ENCODE measurements at regions not wholly inside any gene's neighbourhood (a gene's known extent, or its start where the extent isn't known, plus 50 kb on each side); places are given as distances from the start of the nearest gene placed in this dataset.

DNA sequence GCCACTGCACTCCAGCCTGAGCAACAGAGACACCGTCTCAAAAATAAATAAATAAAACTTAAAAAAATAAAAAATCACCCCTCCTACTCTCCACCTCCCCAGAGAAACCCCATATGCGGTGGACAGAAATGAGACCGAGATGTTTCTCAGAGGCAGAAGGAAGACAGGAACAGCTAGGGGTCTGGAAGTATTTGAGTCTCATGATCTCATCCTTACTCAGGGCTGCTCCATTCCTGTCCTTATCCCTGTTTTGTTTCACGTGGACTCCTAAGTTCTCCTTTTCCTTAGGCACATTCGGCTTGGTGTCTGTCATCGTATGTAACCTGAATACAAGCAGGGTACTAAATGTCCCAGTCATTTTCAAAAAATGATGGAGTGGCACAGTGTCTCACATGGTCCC, 76.1 kb downstream of the C9orf50 start (continued):
- TF ChIP-seq, protein P1, sequence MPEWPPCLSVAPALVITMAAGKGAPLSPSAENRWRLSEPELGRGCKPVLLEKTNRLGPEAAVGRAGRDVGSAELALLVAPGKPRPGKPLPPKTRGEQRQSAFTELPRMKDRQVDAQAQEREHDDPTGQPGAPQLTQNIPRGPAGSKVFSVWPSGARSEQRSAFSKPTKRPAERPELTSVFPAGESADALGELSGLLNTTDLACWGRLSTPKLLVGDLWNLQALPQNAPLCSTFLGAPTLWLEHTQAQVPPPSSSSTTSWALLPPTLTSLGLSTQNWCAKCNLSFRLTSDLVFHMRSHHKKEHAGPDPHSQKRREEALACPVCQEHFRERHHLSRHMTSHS (tag by site-specific recombination; IDR thresholded peaks at IDR 0.05), result no peak
- no peak for TF ChIP-seq ZNF571 (tag by site-specific recombination; IDR thresholded peaks at IDR 0.05)

DNA sequence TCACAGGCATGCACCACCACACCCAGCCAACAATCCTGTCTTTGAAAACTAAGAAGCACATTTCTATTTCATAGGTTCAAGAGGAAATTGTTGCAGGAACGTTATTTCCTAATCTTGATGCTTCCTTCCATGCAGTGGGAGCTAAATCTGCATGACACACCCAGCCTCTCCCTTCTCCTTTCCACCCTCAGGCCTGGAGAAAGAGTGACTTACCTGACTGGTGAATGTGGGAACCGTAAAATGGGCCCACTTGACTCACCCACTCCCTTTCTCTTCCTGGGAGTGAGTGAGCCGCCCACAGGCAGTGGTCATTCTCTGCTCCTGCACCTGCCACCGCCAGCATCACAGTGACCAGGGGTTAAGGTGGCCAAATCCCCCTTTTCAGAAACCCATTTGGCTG, 78.2 kb downstream of the C9orf50 start:
- H3K27ac ChIP-seq (ENCODE audit: extremely low read depth, low read depth, low read length), result no peak overlapping the region
- POLR2A ChIA-PET, result no interaction called here
- H3K36me3 ChIP-seq (ENCODE audit: control insufficient read depth in 2 of 2, insufficient read depth in 1 of 2, low read length in 2 of 2), result no peaks in the 10 kb centered on the region
- no peaks in the 10 kb centered on the region for H3K4me1 ChIP-seq (ENCODE audit: control insufficient read depth, insufficient read depth, low read length)
- peak; percentile 71 for TF ChIP-seq ZFHX2 (tag by site-specific recombination; conservative IDR thresholded peaks at IDR 0.05)
- TF ChIP-seq EGR2 (tag by site-specific recombination; IDR thresholded peaks at IDR 0.05; ENCODE audit: low read depth), result peak; percentile 85
- no peak for TF ChIP-seq ZNF221 (tag by site-specific recombination; IDR thresholded peaks at IDR 0.05; ENCODE audit: borderline replicate concordance)
- TF ChIP-seq SP7 (tag by site-specific recombination; IDR thresholded peaks at IDR 0.05), result no peak
- H3K4me3 ChIP-seq (ENCODE audit: low read depth, low read length), result no peak overlapping the region
- no peaks in the 10 kb centered on the region for H3K9me3 ChIP-seq (ENCODE audit: control insufficient read depth, insufficient read depth, low read depth, low read length)
- CTCF ChIA-PET, result no interaction called here

DNA sequence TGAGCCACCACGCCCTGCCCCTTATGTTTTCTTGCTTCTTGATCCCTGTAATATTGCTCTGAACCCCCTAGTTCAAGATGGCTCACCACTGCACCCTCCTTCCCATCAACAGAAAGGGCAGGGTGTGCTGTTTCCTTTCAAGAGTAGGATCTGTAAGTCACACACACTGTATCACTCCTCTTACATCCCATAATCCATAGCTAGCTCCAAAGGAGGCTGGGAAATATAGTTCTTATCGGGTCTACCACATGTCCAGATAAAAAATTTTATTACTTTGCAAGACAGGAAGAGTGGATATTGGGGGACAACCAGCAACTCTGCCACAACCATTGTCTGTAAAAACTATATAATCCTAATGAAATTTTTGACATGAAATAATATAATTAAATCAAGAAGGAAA, 79.6 kb downstream of the C9orf50 start:
- TF ChIP-seq ZNF146 (tag by site-specific recombination; IDR thresholded peaks at IDR 0.05) (no peak), ZNF600 (tag by site-specific recombination; IDR thresholded peaks at IDR 0.05) (no peak), ZNF677 (tag by site-specific recombination; IDR thresholded peaks at IDR 0.05) (no peak), ZNF571 (tag by site-specific recombination; IDR thresholded peaks at IDR 0.05) (no peak), ZFP69B (tag by site-specific recombination; IDR thresholded peaks at IDR 0.05) (no peak), GLIS2 (tag by site-specific recombination; IDR thresholded peaks at IDR 0.05) (no peak), ZNF610 (tag by site-specific recombination; IDR thresholded peaks at IDR 0.05; ENCODE audit: borderline replicate concordance) (no peak), ZNF391 (tag by site-specific recombination; IDR thresholded peaks at IDR 0.05; ENCODE audit: borderline replicate concordance, low read depth) (no peak), ZNF211 (tag by site-specific recombination; IDR thresholded peaks at IDR 0.05; ENCODE audit: low read depth) (no peak), ZNF654 (tag by site-specific recombination; IDR thresholded peaks at IDR 0.05; ENCODE audit: low read depth) (no peak), ZFP41 (tag by site-specific recombination; IDR thresholded peaks at IDR 0.05; ENCODE audit: borderline replicate concordance) (no peak), FEZF1 (tag by site-specific recombination; IDR thresholded peaks at IDR 0.05) (no peak), ZNF433 (tag by site-specific recombination; IDR thresholded peaks at IDR 0.05; ENCODE audit: low read depth) (no peak), ZNF324 (tag by site-specific recombination; IDR thresholded peaks at IDR 0.05) (no peak)
- TF ChIP-seq, protein P2, sequence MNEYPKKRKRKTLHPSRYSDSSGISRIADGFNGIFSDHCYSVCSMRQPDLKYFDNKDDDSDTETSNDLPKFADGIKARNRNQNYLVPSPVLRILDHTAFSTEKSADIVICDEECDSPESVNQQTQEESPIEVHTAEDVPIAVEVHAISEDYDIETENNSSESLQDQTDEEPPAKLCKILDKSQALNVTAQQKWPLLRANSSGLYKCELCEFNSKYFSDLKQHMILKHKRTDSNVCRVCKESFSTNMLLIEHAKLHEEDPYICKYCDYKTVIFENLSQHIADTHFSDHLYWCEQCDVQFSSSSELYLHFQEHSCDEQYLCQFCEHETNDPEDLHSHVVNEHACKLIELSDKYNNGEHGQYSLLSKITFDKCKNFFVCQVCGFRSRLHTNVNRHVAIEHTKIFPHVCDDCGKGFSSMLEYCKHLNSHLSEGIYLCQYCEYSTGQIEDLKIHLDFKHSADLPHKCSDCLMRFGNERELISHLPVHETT (tag by site-specific recombination; IDR thresholded peaks at IDR 0.05), result no peak
- TF ChIP-seq, protein P3, sequence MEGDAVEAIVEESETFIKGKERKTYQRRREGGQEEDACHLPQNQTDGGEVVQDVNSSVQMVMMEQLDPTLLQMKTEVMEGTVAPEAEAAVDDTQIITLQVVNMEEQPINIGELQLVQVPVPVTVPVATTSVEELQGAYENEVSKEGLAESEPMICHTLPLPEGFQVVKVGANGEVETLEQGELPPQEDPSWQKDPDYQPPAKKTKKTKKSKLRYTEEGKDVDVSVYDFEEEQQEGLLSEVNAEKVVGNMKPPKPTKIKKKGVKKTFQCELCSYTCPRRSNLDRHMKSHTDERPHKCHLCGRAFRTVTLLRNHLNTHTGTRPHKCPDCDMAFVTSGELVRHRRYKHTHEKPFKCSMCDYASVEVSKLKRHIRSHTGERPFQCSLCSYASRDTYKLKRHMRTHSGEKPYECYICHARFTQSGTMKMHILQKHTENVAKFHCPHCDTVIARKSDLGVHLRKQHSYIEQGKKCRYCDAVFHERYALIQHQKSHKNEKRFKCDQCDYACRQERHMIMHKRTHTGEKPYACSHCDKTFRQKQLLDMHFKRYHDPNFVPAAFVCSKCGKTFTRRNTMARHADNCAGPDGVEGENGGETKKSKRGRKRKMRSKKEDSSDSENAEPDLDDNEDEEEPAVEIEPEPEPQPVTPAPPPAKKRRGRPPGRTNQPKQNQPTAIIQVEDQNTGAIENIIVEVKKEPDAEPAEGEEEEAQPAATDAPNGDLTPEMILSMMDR (tag by site-specific recombination; IDR thresholded peaks at IDR 0.05), result no peak
- TF ChIP-seq, protein P4, sequence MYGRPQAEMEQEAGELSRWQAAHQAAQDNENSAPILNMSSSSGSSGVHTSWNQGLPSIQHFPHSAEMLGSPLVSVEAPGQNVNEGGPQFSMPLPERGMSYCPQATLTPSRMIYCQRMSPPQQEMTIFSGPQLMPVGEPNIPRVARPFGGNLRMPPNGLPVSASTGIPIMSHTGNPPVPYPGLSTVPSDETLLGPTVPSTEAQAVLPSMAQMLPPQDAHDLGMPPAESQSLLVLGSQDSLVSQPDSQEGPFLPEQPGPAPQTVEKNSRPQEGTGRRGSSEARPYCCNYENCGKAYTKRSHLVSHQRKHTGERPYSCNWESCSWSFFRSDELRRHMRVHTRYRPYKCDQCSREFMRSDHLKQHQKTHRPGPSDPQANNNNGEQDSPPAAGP (tag by site-specific recombination; IDR thresholded peaks at IDR 0.05), result no peak
- TF ChIP-seq, protein P5, sequence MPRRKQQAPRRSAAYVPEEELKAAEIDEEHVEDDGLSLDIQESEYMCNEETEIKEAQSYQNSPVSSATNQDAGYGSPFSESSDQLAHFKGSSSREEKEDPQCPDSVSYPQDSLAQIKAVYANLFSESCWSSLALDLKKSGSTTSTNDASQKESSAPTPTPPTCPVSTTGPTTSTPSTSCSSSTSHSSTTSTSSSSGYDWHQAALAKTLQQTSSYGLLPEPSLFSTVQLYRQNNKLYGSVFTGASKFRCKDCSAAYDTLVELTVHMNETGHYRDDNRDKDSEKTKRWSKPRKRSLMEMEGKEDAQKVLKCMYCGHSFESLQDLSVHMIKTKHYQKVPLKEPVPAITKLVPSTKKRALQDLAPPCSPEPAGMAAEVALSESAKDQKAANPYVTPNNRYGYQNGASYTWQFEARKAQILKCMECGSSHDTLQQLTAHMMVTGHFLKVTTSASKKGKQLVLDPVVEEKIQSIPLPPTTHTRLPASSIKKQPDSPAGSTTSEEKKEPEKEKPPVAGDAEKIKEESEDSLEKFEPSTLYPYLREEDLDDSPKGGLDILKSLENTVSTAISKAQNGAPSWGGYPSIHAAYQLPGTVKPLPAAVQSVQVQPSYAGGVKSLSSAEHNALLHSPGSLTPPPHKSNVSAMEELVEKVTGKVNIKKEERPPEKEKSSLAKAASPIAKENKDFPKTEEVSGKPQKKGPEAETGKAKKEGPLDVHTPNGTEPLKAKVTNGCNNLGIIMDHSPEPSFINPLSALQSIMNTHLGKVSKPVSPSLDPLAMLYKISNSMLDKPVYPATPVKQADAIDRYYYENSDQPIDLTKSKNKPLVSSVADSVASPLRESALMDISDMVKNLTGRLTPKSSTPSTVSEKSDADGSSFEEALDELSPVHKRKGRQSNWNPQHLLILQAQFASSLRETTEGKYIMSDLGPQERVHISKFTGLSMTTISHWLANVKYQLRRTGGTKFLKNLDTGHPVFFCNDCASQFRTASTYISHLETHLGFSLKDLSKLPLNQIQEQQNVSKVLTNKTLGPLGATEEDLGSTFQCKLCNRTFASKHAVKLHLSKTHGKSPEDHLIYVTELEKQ (tag by site-specific recombination; IDR thresholded peaks at IDR 0.05; ENCODE audit: borderline replicate concordance), result no peak
- TF ChIP-seq, protein P6, sequence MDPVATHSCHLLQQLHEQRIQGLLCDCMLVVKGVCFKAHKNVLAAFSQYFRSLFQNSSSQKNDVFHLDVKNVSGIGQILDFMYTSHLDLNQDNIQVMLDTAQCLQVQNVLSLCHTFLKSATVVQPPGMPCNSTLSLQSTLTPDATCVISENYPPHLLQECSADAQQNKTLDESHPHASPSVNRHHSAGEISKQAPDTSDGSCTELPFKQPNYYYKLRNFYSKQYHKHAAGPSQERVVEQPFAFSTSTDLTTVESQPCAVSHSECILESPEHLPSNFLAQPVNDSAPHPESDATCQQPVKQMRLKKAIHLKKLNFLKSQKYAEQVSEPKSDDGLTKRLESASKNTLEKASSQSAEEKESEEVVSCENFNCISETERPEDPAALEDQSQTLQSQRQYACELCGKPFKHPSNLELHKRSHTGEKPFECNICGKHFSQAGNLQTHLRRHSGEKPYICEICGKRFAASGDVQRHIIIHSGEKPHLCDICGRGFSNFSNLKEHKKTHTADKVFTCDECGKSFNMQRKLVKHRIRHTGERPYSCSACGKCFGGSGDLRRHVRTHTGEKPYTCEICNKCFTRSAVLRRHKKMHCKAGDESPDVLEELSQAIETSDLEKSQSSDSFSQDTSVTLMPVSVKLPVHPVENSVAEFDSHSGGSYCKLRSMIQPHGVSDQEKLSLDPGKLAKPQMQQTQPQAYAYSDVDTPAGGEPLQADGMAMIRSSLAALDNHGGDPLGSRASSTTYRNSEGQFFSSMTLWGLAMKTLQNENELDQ (tag by site-specific recombination; IDR thresholded peaks at IDR 0.05; ENCODE audit: low read depth), result no peak
- ChIA-PET CTCF (no interaction called here), POLR2A (no interaction called here)
- Histone ChIP-seq H3K9me3 (ENCODE audit: control insufficient read depth, insufficient read depth, low read depth, low read length) (no peaks in the 10 kb centered on the region), H3K4me3 (ENCODE audit: low read depth, low read length) (no peak overlapping the region), H3K4me1 (ENCODE audit: control insufficient read depth, insufficient read depth, low read length) (no peaks in the 10 kb centered on the region), H3K27ac (ENCODE audit: extremely low read depth, low read depth, low read length) (no peak overlapping the region), H3K36me3 (ENCODE audit: control insufficient read depth in 2 of 2, insufficient read depth in 1 of 2, low read length in 2 of 2) (no peaks in the 10 kb centered on the region)
